ENCODE measurements at regions not wholly inside any gene's neighbourhood (a gene's known extent, or its start where the extent isn't known, plus 50 kb on each side); places are given as distances from the start of the nearest gene placed in this dataset.

DNA sequence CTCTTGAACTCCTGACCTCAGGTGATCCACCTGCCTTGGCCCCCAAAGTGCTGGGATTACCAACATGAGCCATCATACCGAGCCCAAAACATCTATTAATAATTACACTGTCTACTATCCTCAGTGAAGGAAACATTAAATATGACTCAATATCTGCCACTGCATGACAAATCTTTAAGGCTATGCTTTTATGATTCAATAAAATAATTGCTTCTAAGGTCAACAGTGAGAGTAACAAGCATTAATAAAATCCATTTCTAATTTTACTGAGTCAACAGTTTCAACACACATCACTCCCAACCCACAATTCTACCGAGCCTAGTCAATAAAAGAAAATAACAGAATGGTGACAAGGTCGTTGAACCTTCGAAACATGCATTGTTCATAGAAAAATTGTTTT, 125.5 kb upstream of the CHRM3 start:
- DNase-seq (ENCODE audit: low read depth): no peak
- no peak overlapping the region for H3K4me3 ChIP-seq (ENCODE audit: low read depth, low read length)
- TF ChIP-seq, protein P1, sequence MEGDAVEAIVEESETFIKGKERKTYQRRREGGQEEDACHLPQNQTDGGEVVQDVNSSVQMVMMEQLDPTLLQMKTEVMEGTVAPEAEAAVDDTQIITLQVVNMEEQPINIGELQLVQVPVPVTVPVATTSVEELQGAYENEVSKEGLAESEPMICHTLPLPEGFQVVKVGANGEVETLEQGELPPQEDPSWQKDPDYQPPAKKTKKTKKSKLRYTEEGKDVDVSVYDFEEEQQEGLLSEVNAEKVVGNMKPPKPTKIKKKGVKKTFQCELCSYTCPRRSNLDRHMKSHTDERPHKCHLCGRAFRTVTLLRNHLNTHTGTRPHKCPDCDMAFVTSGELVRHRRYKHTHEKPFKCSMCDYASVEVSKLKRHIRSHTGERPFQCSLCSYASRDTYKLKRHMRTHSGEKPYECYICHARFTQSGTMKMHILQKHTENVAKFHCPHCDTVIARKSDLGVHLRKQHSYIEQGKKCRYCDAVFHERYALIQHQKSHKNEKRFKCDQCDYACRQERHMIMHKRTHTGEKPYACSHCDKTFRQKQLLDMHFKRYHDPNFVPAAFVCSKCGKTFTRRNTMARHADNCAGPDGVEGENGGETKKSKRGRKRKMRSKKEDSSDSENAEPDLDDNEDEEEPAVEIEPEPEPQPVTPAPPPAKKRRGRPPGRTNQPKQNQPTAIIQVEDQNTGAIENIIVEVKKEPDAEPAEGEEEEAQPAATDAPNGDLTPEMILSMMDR (IDR thresholded peaks at IDR 0.05; ENCODE audit: control insufficient read depth, extremely low read depth, insufficient read depth): no peak

DNA sequence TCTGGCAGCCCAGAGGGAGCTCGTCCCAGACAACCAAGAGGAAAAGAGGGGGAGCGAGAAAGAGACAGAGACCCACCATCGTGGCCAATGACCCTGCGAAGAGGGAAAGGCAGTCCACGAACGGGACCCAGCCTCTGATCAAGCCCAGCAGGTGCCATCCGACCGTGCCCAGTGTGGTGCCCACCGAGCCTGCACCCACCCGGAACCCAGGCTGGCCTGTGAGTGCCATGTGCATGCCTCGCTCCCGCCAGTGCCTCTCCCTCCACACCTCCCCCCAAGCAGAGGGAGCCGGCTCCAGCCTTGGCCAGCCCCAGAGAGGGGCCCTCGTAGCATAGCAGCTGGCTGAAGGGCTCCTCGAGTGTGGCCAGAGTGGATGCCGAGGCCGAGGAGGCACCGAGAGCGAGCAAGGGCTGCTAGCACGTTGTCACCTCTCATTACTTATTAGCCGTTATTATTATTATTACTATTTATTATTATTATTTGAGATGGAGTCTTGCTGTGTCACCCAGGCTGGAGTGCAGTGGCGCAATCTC, 130.7 kb upstream of the CHRM3 start:
- TF ChIP-seq, protein P1 (IDR thresholded peaks at IDR 0.05; ENCODE audit: control insufficient read depth, extremely low read depth, insufficient read depth): no peak
- H3K4me3 ChIP-seq (ENCODE audit: low read depth, low read length): no peak overlapping the region
- DNase-seq (ENCODE audit: low read depth): no peak

DNA sequence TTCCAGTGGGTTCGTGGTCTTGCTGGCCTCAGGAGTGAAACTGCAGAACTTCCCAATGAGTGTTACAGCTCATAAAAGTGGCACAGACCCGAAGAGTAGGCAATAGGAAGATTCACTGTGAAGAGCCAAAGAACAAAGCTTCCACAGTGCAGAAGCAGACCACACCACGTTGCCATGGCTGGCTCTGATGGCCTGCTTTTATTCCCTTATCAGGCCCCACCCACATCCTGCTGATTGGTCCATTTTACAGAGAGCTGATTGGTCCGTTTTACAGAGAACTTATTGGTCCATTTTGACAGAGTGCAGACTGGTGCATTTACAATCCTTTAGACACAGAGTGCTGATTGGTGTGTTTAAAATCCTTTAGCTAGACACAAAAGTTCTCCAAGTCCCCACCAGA, 131.4 kb upstream of the CHRM3 start:
- TF ChIP-seq, protein P1 (IDR thresholded peaks at IDR 0.05; ENCODE audit: control insufficient read depth, extremely low read depth, insufficient read depth): no peak
- H3K4me3 ChIP-seq (ENCODE audit: low read depth, low read length): no peak overlapping the region
- no peak for DNase-seq (ENCODE audit: low read depth)

DNA sequence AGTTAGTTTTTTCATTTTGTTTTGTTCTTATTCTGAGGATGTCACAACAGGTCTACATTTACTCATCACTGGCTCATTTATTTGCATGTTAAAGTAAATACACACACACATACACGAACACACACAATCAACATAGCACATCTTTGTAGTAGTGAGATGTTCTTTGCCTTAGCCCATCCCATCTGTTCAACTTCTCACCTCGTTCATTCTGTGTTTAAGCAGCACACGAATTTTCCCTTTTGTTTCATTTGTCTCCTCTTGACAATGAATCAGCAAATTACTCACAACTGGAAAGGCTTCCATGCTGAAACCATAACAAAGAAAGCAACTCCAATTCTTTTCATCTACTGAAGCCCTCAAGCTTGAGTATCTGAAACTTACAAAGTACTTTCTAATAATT, 133.3 kb upstream of the CHRM3 start:
- no peak for DNase-seq (ENCODE audit: low read depth)
- H3K4me3 ChIP-seq (ENCODE audit: low read depth, low read length): no peak overlapping the region
- TF ChIP-seq, protein P1 (IDR thresholded peaks at IDR 0.05; ENCODE audit: control insufficient read depth, extremely low read depth, insufficient read depth): no peak

DNA sequence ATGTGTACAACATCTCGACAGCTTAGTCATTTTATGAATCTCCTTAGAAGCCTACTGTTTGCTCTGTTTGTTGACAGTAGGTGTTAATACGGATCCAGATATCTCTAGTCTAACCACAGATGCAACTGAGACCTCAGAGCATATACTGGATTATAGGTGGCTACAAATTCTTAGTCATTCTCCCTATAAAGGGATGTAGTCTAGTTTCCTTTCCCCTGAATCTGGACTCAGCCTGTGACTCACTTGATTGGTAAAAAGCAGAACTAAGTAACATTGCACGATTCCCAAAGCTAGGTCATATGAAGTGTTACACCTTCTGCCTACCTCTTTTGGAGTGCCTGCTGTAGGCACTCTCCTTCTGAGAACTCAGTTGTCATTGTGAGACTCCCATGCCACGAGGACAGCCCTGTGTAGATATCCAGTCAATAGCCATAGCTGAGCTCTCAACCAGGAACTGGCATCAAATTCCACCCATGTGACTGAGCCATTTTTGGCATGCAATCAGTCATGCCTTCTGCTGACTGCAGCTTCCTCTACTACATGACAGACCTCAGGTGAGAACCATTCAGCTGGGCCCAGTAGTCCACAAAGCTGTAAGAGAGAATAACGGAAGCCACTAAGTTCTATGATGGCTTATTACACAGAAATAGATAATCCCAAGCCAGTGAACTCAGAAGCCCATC, 135.9 kb upstream of the CHRM3 start:
- DNase-seq (ENCODE audit: low read depth): no peak
- TF ChIP-seq, protein P1 (IDR thresholded peaks at IDR 0.05; ENCODE audit: control insufficient read depth, extremely low read depth, insufficient read depth): no peak
- H3K4me3 ChIP-seq (ENCODE audit: low read depth, low read length): no peak overlapping the region

DNA sequence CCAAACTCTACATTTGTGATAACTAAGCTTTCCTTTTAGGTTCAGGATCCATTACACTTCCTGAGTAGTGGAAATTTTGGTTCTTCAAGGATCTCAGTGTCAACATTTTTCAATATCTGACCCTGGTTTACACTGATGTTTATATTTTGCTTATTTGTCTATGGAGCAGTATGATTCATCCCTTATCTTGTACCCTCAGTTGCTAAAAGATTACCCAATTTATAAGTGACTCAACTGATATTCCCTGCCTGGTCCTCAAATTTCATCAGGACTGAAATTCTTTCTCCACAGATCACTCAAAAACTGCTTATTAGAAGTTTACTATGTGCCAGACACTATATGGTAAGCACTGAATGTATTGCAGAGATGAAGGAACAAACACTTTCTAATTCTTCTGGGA, 139.1 kb upstream of the CHRM3 start:
- H3K4me3 ChIP-seq (ENCODE audit: low read depth, low read length): no peak overlapping the region
- TF ChIP-seq, protein P1 (IDR thresholded peaks at IDR 0.05; ENCODE audit: control insufficient read depth, extremely low read depth, insufficient read depth): no peak
- no peak for DNase-seq (ENCODE audit: low read depth)

DNA sequence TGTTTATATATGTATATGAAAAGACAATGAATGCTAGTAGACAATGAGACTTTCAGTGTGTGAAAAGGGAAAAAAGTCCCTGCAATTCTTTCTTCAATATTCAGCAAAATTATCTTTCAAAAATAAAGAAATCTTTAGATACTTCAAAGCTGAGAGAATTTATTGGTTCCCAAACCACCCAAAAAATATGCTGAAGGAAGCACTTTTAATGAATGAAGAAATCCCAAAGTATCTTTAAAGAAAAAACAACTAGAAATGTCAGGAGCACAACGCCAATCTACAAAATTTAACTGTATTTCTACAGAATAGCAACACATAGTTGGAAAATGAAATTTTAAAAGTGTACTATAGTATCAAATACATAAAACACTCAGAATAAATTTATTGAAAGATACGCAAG, 142.3 kb upstream of the CHRM3 start:
- TF ChIP-seq, protein P1 (IDR thresholded peaks at IDR 0.05; ENCODE audit: control insufficient read depth, extremely low read depth, insufficient read depth): no peak
- H3K4me3 ChIP-seq (ENCODE audit: low read depth, low read length): no peak overlapping the region
- DNase-seq (ENCODE audit: low read depth): no peak
